GM13976 (cell line): ENCODE measurements at regions not wholly inside any gene's neighbourhood (a gene's known extent, or its start where the extent isn't known, plus 50 kb on each side); places are given as distances from the start of the nearest gene placed in this dataset.

Source experiments
- DNase-seq: peaks from one replicate; pipeline ENCODE4 v3.0.0; 2012; ENCODE audit warnings: low spot score
- in situ Hi-C: fragments of 300-500 bp; cut with MboI; formaldehyde crosslinking; loops from one replicate; pipeline ENCODE4 v1.12.0; 2022; ENCODE audit warnings: low sequenced_read_pairs, mixed read lengths, inconsistent platforms; ENCODE audit not compliant: unreplicated experiment
- TF ChIP-seq, protein P1 (sequence below): IDR thresholded peaks from 2 replicates; pipeline ENCODE4 v1.5.1; 2012; ENCODE audit warnings: borderline replicate concordance, mild to moderate bottlenecking; ENCODE audit not compliant: insufficient read depth; ENCODE audit errors: extremely low read depth, missing control alignments, control extremely low read depth

DNA sequence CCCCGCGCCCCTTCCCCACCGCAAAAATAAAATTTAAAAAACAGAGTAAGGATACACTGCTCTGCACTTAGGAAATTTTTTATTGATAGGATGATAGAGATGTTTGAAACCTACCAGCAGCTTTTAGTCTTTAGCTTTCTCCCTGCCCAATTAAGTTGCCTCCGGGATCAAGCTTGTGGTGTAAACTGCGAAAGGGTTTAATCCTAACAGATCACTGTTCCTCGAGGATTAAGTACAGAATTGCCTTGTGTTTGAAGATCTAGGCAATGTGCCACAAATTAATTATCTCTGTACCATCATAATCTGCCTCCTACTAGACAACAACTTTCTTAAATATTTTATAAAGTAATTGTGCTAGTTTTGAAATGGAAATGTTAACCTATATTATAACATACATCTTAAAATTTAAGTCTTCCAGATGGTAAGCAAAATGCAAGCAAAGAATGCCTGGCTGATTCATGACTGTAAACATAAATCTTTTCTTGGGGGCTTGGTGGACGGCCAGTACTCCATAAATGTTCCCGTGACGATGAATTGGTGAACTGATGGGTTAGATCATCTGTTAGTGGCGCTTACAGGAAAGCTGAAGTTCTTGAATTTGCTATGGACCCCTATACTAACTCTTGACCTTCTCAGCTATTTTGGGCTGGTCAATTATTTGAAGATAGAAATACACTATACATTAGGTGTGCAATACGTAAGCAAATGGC is 58.0 kb upstream of the ARHGAP18 start:
- TF ChIP-seq, protein P1, sequence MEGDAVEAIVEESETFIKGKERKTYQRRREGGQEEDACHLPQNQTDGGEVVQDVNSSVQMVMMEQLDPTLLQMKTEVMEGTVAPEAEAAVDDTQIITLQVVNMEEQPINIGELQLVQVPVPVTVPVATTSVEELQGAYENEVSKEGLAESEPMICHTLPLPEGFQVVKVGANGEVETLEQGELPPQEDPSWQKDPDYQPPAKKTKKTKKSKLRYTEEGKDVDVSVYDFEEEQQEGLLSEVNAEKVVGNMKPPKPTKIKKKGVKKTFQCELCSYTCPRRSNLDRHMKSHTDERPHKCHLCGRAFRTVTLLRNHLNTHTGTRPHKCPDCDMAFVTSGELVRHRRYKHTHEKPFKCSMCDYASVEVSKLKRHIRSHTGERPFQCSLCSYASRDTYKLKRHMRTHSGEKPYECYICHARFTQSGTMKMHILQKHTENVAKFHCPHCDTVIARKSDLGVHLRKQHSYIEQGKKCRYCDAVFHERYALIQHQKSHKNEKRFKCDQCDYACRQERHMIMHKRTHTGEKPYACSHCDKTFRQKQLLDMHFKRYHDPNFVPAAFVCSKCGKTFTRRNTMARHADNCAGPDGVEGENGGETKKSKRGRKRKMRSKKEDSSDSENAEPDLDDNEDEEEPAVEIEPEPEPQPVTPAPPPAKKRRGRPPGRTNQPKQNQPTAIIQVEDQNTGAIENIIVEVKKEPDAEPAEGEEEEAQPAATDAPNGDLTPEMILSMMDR, result no peak
- DNase-seq, result no peak
- in situ Hi-C loops, result no loop called here

DNA sequence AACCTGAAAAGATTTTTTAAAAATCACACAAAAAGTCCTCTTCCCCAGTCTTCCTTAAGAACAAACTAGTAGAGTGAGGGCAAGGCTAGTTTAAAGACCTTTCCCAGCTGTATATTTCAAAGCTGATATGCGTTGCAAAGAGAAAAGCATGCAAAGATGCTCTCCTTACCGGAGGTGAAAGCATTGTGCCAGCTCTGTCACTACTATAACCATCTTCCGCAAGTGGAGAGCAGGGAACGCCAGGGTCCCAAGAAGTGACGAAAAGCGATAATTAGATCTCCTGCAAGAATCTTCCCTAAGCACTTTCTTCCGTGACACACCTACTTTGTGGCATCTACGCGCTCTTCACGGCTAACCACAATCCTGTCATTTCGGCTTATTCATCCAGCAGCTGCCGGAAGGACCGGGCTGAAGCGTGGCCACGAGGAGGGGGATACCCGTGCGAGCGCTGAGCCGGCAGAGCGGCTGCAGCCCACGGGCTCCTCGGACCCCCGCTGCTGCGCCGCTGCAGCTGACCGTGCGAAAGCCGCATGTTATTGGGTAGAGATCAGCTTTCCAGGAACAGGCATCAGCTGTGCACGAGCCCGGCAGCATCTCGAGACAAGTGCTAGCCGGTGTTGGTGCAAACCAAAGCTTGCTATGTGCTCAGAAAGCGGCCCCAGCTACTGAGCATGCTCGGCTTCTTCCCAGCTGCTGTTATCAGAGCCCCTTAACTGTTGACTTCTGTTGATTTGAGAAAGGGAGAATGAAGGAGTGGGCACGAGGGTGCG is 57.2 kb upstream of the ARHGAP18 start:
- peak; percentile 52 for DNase-seq
- in situ Hi-C loops, result no loop called here
- TF ChIP-seq, protein P1, result no peak

DNA sequence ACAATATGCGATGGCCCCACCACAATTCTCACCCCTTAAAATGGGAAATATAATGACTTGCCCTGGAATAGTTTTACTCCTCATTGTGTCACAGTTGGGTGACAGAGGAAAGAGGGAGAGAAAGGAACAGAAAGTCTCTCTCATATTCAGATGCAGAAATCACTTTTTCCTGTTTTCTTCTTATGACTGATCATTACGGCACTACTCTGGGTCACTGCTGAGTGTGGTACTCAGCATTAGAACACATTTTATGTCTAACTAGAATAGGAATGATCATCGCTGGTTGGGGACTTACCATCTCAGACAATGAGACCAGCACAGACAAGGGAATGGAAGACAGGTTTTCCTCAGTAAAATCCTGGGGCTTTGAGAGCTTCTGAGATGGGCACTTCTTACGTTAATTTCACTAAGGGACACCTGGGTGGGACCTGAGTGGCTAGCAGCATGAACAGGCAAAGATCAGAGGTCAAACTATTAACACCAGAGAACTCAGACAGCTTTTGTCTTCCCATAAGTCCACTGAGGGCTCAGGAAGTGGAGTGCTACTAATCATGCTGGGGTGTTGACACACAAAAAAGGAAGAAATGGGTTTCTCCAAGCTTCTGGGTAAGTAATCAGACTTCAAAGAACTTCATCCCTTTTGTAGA is 54.9 kb upstream of the ARHGAP18 start:
- TF ChIP-seq, protein P1, result no peak
- DNase-seq, result no peak
- in situ Hi-C loops, result no loop called here

DNA sequence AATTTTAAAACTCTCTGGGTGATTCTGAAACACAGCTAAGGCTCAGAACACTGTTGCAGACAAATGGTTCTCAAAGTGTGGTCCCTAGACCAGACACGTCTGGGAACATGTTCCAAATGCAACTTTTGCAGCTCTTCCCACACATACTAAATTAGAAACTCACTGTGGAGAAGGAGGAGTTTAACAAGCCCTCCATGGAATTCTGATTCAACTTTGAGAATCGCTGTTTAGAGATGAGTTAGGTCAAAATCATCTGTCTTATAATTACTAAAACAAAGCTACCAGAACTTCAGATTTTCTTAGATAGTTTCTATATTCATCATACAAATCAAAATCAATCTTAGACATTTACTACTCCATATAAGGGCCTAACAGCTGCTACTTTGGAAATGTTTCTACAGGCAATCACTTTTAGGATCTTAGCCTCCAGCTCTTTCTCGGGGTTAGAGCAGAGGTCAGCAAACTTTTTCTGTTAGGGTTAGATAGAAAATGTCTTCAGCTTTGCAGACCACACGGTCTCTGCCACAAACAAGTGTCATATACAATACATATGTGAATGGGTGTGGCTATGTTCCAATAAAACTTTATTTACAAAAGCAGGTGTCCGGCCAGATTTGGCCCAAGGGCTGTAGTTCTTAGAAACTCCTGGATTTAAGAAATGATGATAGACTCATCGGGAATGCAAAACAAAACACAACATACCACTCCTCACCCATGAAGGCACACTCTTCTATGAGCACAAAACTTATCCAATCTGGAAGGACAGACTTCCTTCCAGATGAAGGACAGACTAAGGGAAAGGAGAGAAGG is 50.0 kb upstream of the ARHGAP18 start:
- TF ChIP-seq, protein P1, result no peak
- in situ Hi-C loops, result no loop called here
- DNase-seq, result no peak
